Vagina (tissue), 2 donors: ENCODE measurements at regions not wholly inside any gene's neighbourhood (a gene's known extent, or its start where the extent isn't known, plus 50 kb on each side); places are given as distances from the start of the nearest gene placed in this dataset.

Experiments used
- DNase-seq, 2 donors: peaks; one replicate each; pipeline ENCODE4 v3.0.0-alpha.2; 2017; ENCODE audit errors: extremely low spot score in 2 of 2
- H3K27ac ChIP-seq: fragments of 200-600 bp; sonication (generic); one replicate; pipeline ENCODE4 v1.5.1; 2019
- H3K27me3 ChIP-seq: fragments of 200-600 bp; sonication (generic); one replicate; pipeline ENCODE4 v1.5.1; 2019
- H3K36me3 ChIP-seq, 2 donors: fragments of 200-600 bp; sonication (generic); one replicate each; pipeline ENCODE4 v1.5.1; 2017 to 2019
- H3K4me1 ChIP-seq: fragments of 200-600 bp; sonication (generic); one replicate; pipeline ENCODE4 v1.5.1; 2019
- H3K4me3 ChIP-seq, 2 donors: fragments of 200-600 bp; sonication (generic); 1 replicate in 1 of 2; 2 replicates in 1 of 2; pipeline ENCODE4 v1.5.1; 2016 to 2019
- H3K9me3 ChIP-seq: fragments of 200-600 bp; sonication (generic); one replicate; pipeline ENCODE4 v1.5.1; 2019
- CTCF ChIP-seq, 3 experiments: fragments of 450-650 bp in 2 of 3; fragments of 200-600 bp in 1 of 3; sonication (generic) in 1 of 3; IDR thresholded peaks; one replicate each; pipeline ENCODE4 v1.5.1; 2017 to 2019; ENCODE audit warnings: antibody characterized with exemption in 3 of 3, mild to moderate bottlenecking in 2 of 3, moderate library complexity in 2 of 3
- POLR2A ChIP-seq, 2 donors: fragments of 450-650 bp; IDR thresholded peaks; one replicate each; pipeline ENCODE4 v1.6.1; 2017; ENCODE audit warnings: antibody characterized with exemption in 2 of 2, mild to moderate bottlenecking in 2 of 2, moderate library complexity in 2 of 2
- POLR2AphosphoS5 ChIP-seq, 2 donors: sonication (generic); formaldehyde crosslinking; IDR thresholded peaks; one replicate each; pipeline ENCODE4 v1.9.0; 2017; ENCODE audit warnings: antibody characterized with exemption in 2 of 2, mild to moderate bottlenecking in 2 of 2, low read depth in 1 of 2; ENCODE audit not compliant: insufficient read depth in 1 of 2
- intact Hi-C: fragments of 100-400 bp; cut with DNase I; formaldehyde crosslinking; loops from one replicate; pipeline ENCODE4 v1.15.1; 2023

GRCh38 chr12:115750340-115750739 is 527.2 kb downstream of the MED13L start:
- peaks cover 19% of the 10 kb centered on the region for H3K4me1 ChIP-seq
- H3K27ac ChIP-seq: no peak overlapping the region

GRCh38 chr12:115749071-115749841 is 528.2 kb downstream of the MED13L start:
- Histone ChIP-seq H3K9me3 (no peaks in the 10 kb centered on the region), H3K4me3 (no peak overlapping the region), H3K27ac (no peak overlapping the region), H3K27me3 (no peaks in the 10 kb centered on the region), H3K4me1 (peaks cover 19% of the 10 kb centered on the region), H3K36me3 (no peaks in the 10 kb centered on the region)
- TF ChIP-seq POLR2AphosphoS5 (IDR thresholded peaks at IDR 0.05; ENCODE audit: insufficient read depth in 1 of 2, low read depth in 1 of 2) (no peak), POLR2A (IDR thresholded peaks at IDR 0.05) (no peak), CTCF (IDR thresholded peaks at IDR 0.05) (no peak)
- intact Hi-C loops: no loop called here
- DNase-seq: no peak

More at GRCh38 chr12:115750340-115750739, 527.2 kb downstream of the MED13L start:
- Histone ChIP-seq H3K36me3 (no peaks in the 10 kb centered on the region), H3K9me3 (no peaks in the 10 kb centered on the region), H3K27me3 (no peaks in the 10 kb centered on the region), H3K4me3 (no peak overlapping the region)
- intact Hi-C loops: loop anchor here (5.0 kb wide), 1 partner anchor 1083 kb away; no protein-coding TSS in a partner anchor
- TF ChIP-seq POLR2A (IDR thresholded peaks at IDR 0.05) (no peak), CTCF (IDR thresholded peaks at IDR 0.05) (no peak), POLR2AphosphoS5 (IDR thresholded peaks at IDR 0.05; ENCODE audit: insufficient read depth in 1 of 2, low read depth in 1 of 2) (no peak)
- no peak for DNase-seq

GRCh38 chr12:115740586-115741155 is 536.8 kb downstream of the MED13L start:
- Histone ChIP-seq H3K9me3 (no peaks in the 10 kb centered on the region), H3K4me1 (no peaks in the 10 kb centered on the region), H3K4me3 (no peak overlapping the region), H3K36me3 (no peaks in the 10 kb centered on the region), H3K27ac (no peak overlapping the region), H3K27me3 (no peaks in the 10 kb centered on the region)
- intact Hi-C loops: no loop called here
- TF ChIP-seq POLR2A (IDR thresholded peaks at IDR 0.05): no peak
- TF ChIP-seq POLR2AphosphoS5 (IDR thresholded peaks at IDR 0.05; ENCODE audit: insufficient read depth in 1 of 2, low read depth in 1 of 2): no peak
- no peak for TF ChIP-seq CTCF (IDR thresholded peaks at IDR 0.05)
- DNase-seq: no peak

- intact Hi-C loops: no loop called here
- Histone ChIP-seq H3K27me3 (no peaks in the 10 kb centered on the region), H3K4me3 (no peak overlapping the region), H3K4me1 (no peaks in the 10 kb centered on the region), H3K36me3 (no peaks in the 10 kb centered on the region), H3K27ac (no peak overlapping the region), H3K9me3 (no peaks in the 10 kb centered on the region)
- DNase-seq: no peak
- TF ChIP-seq CTCF (IDR thresholded peaks at IDR 0.05): no peak
- TF ChIP-seq POLR2AphosphoS5 (IDR thresholded peaks at IDR 0.05; ENCODE audit: insufficient read depth in 1 of 2, low read depth in 1 of 2): no peak
- TF ChIP-seq POLR2A (IDR thresholded peaks at IDR 0.05): no peak
Measured at GRCh38 chr12:115737895-115738294, 539.6 kb downstream of the MED13L start.

- TF ChIP-seq POLR2A (IDR thresholded peaks at IDR 0.05): no peak
- no peaks in the 10 kb centered on the region for H3K36me3 ChIP-seq
- no peak overlapping the region for H3K27ac ChIP-seq
- no peak for DNase-seq
- no peaks in the 10 kb centered on the region for H3K9me3 ChIP-seq
- H3K4me3 ChIP-seq: no peak overlapping the region
- H3K4me1 ChIP-seq: no peaks in the 10 kb centered on the region
- no peaks in the 10 kb centered on the region for H3K27me3 ChIP-seq
- intact Hi-C loops: no loop called here
Measured at GRCh38 chr12:115736360-115736759, 541.1 kb downstream of the MED13L start.
